ENCODE measurements at regions not wholly inside any gene's neighbourhood (a gene's known extent, or its start where the extent isn't known, plus 50 kb on each side); places are given as distances from the start of the nearest gene placed in this dataset.
A peak's percentile ranks its signal among the peaks of the same experiment; 100 is the strongest.

DNA sequence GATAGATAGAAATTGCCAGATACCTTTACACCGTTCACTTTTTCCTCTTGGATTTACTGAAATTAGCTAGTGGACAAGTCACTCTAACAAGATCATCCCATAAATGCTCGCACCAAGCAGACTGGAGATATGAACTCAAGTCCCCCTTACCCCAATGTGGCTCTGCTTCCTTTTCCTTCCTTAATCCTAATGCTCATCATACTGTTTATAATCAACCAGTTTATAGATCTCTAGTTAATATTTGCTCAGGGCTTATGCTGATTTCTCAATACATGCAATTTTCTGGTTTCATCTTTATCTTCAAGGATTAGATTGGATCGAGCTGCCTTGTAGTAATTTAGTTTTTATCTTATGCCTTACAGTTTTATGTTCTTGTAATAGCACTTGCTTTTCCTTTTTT is 318.3 kb upstream of the KLHL29 start:
- Histone ChIP-seq H3K4me1 (ENCODE audit: control insufficient read depth, insufficient read depth, low read length) (peaks cover 40% of the 10 kb centered on the region), H3K4me3 (ENCODE audit: low read length) (no peak overlapping the region), H3K9me3 (ENCODE audit: control insufficient read depth, low read depth, low read length) (no peaks in the 10 kb centered on the region), H3K27ac (ENCODE audit: low read length) (peak overlapping the region; percentile 39), H3K27me3 (ENCODE audit: control insufficient read depth, insufficient read depth, low read length) (no peaks in the 10 kb centered on the region), H3K36me3 (ENCODE audit: control insufficient read depth, insufficient read depth, low read length) (no peaks in the 10 kb centered on the region)
- DNase-seq, result peak in 1 of 2 donors; percentile 67
- 20% methylated on average over 1 of the region's 3 CpGs for WGBS (ENCODE audit: insufficient coverage, low lambda C conversion rate)

DNA sequence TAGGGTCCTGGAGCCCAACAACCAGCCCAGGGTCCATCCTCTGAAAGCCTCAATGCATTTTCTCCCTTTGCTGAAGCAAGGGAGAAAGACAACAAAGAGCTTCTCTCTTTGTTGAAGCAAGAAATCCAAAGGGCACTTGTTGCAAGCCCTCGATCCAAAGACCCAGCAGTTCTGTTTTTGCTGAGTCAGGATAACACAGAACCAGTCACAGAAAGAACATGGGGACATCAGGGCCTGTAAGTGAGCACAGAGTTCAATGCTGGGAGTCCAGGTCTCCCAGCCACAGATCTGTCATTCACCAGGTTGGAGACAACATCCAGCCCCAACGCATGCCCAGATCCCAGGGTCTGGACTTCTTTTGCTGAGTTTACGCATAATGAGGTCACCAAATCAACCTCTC is 315.8 kb upstream of the KLHL29 start:
- no peaks in the 10 kb centered on the region for H3K36me3 ChIP-seq (ENCODE audit: control insufficient read depth, insufficient read depth, low read length)
- peak; percentile 75 to 87 for DNase-seq
- no peak overlapping the region for H3K4me3 ChIP-seq (ENCODE audit: low read length)
- H3K27ac ChIP-seq (ENCODE audit: low read length), result peak overlapping the region; percentile 46
- no peaks in the 10 kb centered on the region for H3K27me3 ChIP-seq (ENCODE audit: control insufficient read depth, insufficient read depth, low read length)
- no CpG with 5 or more reads among the region's 3 CpGs for WGBS (ENCODE audit: insufficient coverage, low lambda C conversion rate)
- no peaks in the 10 kb centered on the region for H3K9me3 ChIP-seq (ENCODE audit: control insufficient read depth, low read depth, low read length)
- peaks cover 60% of the 10 kb centered on the region for H3K4me1 ChIP-seq (ENCODE audit: control insufficient read depth, insufficient read depth, low read length)

DNA sequence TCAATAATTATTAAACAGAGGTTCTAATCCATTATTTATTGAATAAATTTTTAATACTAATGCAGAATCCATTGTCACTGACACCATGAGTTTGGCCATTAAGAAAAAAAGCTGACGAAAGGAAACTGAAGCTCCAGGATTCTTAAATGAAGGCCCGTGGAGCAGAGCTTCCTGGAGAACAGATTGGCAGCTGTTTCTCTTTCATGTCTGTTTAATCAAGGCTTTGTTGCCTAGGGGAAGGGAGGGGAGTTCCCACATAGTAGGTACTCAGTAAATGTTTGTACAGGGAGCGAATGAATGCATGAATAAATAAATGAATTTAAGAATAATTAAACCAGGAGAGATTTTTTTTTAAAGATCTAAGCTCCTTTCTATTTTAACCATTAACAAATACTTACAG is 315.1 kb upstream of the KLHL29 start:
- Histone ChIP-seq H3K36me3 (ENCODE audit: control insufficient read depth, insufficient read depth, low read length) (no peaks in the 10 kb centered on the region), H3K4me3 (ENCODE audit: low read length) (no peak overlapping the region), H3K27ac (ENCODE audit: low read length) (peak overlapping the region; percentile 46), H3K9me3 (ENCODE audit: control insufficient read depth, low read depth, low read length) (no peaks in the 10 kb centered on the region), H3K27me3 (ENCODE audit: control insufficient read depth, insufficient read depth, low read length) (no peaks in the 10 kb centered on the region), H3K4me1 (ENCODE audit: control insufficient read depth, insufficient read depth, low read length) (peaks cover 63% of the 10 kb centered on the region)
- DNase-seq, result peak in 1 of 2 donors; percentile 32
- WGBS (ENCODE audit: insufficient coverage, low lambda C conversion rate), result no CpG with 5 or more reads among the region's 3 CpGs

DNA sequence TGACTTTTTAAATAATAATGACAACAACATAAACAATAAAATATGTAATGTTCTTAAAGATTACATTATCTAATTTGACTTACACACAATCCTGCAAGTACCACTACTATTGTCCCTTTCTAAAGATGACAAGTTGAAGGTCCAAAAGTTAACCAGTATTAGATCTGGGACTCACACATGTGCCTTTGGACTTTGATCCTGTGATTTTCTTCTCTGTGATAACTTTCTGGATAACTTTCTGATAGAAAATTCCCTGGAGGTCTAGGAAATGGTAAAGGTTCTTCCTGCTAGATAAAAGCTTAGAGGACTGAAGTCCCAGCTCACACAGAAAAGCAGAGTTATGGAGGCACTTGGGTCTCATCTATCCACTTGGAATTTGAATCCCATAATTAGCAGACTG is 311.9 kb upstream of the KLHL29 start:
- Histone ChIP-seq H3K36me3 (ENCODE audit: control insufficient read depth, insufficient read depth, low read length) (no peaks in the 10 kb centered on the region), H3K27ac (ENCODE audit: low read length) (peak overlapping the region; percentile 83), H3K9me3 (ENCODE audit: control insufficient read depth, low read depth, low read length) (no peaks in the 10 kb centered on the region), H3K4me3 (ENCODE audit: low read length) (no peak overlapping the region), H3K4me1 (ENCODE audit: control insufficient read depth, insufficient read depth, low read length) (peaks cover 41% of the 10 kb centered on the region), H3K27me3 (ENCODE audit: control insufficient read depth, insufficient read depth, low read length) (no peaks in the 10 kb centered on the region)
- DNase-seq, result peak; percentile 54 to 82

DNA sequence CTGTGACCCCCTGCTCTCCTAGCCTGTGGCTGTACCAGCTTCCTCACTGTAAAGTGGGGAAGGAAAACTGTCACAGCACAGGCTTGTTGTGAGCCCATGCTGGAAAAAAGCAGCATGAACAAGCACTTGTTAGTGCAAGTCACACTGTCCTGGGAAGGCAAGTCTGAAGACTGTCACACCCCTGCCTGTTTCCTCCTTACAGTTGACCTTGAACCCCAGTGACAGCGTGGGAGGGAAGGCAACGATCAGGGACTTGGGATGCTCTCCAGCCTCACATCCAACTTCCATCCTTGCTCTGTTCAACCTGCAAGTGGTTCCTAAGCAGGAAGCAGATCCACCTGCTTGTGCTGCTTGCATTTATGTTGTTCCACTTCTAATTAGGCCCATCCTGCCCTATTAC is 311.3 kb upstream of the KLHL29 start:
- no peaks in the 10 kb centered on the region for H3K9me3 ChIP-seq (ENCODE audit: control insufficient read depth, low read depth, low read length)
- H3K27ac ChIP-seq (ENCODE audit: low read length), result peak overlapping the region; percentile 83
- DNase-seq, result peak in 1 of 2 donors; percentile 54
- peaks cover 36% of the 10 kb centered on the region for H3K4me1 ChIP-seq (ENCODE audit: control insufficient read depth, insufficient read depth, low read length)
- no peaks in the 10 kb centered on the region for H3K36me3 ChIP-seq (ENCODE audit: control insufficient read depth, insufficient read depth, low read length)
- WGBS (ENCODE audit: insufficient coverage, low lambda C conversion rate), result no CpG with 5 or more reads among the region's 2 CpGs
- no peaks in the 10 kb centered on the region for H3K27me3 ChIP-seq (ENCODE audit: control insufficient read depth, insufficient read depth, low read length)
- no peak overlapping the region for H3K4me3 ChIP-seq (ENCODE audit: low read length)

DNA sequence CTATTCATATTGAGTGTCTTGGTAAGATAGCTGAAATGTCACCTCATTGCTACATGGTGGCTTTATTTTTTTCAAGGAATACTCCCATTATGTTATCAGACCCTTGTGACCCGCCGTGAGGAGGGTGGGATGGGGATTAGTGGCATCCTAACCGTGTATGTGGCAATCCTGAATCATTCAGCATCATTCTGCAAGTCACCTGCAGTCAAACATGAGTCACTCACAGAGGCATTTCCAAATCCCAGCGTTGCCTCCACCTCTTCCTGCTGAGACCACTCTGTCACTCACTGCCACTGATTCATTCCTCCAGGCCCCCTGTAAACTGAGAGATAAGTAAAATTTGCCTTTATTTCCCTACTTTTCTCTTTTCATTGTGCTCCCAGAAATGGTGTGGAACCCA is 307.4 kb upstream of the KLHL29 start:
- H3K4me1 ChIP-seq (ENCODE audit: control insufficient read depth, insufficient read depth, low read length), result peaks cover 17% of the 10 kb centered on the region
- 70% methylated on average over 2 of the region's 4 CpGs for WGBS (ENCODE audit: insufficient coverage, low lambda C conversion rate)
- H3K27me3 ChIP-seq (ENCODE audit: control insufficient read depth, insufficient read depth, low read length), result no peaks in the 10 kb centered on the region
- no peak overlapping the region for H3K4me3 ChIP-seq (ENCODE audit: low read length)
- no peak overlapping the region for H3K27ac ChIP-seq (ENCODE audit: low read length)
- no peak for DNase-seq
- H3K36me3 ChIP-seq (ENCODE audit: control insufficient read depth, insufficient read depth, low read length), result no peaks in the 10 kb centered on the region
- H3K9me3 ChIP-seq (ENCODE audit: control insufficient read depth, low read depth, low read length), result no peaks in the 10 kb centered on the region

DNA sequence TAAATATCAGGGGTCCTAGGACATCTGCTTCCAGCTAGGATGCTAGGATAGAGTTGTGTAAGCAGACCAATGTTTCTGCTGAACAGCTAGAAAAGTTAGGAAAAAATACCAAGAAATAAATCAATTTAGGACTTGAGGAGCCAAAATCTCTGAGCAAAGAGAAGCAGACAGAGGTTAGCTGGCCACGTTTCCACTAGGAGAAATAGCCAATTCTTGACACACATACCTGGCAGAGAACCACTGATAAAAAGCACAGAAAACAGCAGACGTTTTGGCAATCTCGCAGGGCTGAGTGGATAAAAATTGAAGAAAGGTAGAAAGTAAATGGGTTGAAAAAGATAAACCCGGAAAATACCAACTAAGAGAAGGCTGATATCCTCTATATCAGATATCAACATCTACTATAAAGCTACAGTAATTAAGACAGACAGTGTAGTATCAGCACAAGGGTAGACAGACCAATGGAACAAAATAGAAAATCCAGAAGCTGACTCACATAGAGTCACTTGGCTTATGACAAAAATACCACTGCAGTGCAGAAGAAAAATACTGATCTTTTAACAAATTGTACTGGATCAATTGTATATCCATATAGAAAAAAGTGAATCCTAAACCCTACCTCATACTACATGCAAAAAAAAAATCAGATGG is 306.1 kb upstream of the KLHL29 start:
- 80% methylated on average over 1 of the region's 4 CpGs for whole genome bisulfite sequencing (ENCODE audit: insufficient coverage, low lambda C conversion rate)
- no peak for DNase-seq

DNA sequence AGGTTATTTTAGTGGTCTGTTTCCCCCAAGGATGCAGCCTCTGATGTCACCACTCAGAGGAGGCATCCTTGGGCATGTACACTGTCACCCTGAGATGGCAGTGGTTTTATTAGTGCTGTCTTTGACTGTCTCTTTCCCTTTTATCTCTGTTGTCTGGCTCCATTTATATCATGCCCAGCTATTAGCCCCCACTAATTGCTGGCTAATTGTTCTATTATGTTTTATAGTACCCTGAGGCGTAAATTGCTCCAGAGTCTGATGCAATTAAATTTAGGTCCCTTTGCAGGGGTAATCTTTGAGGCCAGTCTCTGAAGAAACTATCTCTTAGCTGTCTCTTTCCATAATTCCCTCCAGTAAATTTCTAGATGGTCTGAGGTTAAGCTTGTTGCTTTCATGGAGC is 301.0 kb upstream of the KLHL29 start:
- Histone ChIP-seq H3K27ac (ENCODE audit: low read length) (no peak overlapping the region), H3K27me3 (ENCODE audit: control insufficient read depth, insufficient read depth, low read length) (no peaks in the 10 kb centered on the region), H3K4me1 (ENCODE audit: control insufficient read depth, insufficient read depth, low read length) (no peaks in the 10 kb centered on the region), H3K4me3 (ENCODE audit: low read length) (no peak overlapping the region), H3K36me3 (ENCODE audit: control insufficient read depth, insufficient read depth, low read length) (no peaks in the 10 kb centered on the region), H3K9me3 (ENCODE audit: control insufficient read depth, low read depth, low read length) (no peaks in the 10 kb centered on the region)
- 86% methylated on average over 1 of the region's 1 CpG for WGBS (ENCODE audit: insufficient coverage, low lambda C conversion rate)
- no peak for DNase-seq

More for the DNA sequence above, 306.1 kb upstream of the KLHL29 start:
- Histone ChIP-seq H3K27me3 (ENCODE audit: control insufficient read depth, insufficient read depth, low read length) (no peaks in the 10 kb centered on the region), H3K27ac (ENCODE audit: low read length) (no peak overlapping the region), H3K9me3 (ENCODE audit: control insufficient read depth, low read depth, low read length) (no peaks in the 10 kb centered on the region), H3K36me3 (ENCODE audit: control insufficient read depth, insufficient read depth, low read length) (no peaks in the 10 kb centered on the region), H3K4me3 (ENCODE audit: low read length) (no peak overlapping the region), H3K4me1 (ENCODE audit: control insufficient read depth, insufficient read depth, low read length) (peaks cover 5% of the 10 kb centered on the region)

DNA sequence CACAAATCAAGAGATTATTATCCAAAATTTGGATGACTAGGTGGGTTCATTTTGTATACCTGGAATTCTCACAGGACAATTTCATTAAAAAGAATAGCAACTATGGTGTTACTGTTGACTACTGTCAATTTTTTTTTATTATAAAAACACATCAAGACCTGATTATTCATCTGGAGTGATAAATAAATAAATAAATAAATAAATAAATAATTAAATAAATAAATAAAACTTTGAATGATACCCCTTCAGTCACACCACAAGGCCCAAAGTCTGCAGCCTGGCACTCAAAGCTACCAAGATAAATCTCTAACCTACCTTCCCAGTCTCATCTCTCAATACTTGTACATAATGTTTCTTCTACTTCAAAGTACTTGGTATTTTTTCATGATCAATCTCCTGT is 294.0 kb upstream of the KLHL29 start:
- H3K4me1 ChIP-seq (ENCODE audit: control insufficient read depth, insufficient read depth, low read length), result no peaks in the 10 kb centered on the region
- H3K27me3 ChIP-seq (ENCODE audit: control insufficient read depth, insufficient read depth, low read length), result no peaks in the 10 kb centered on the region
- no peaks in the 10 kb centered on the region for H3K36me3 ChIP-seq (ENCODE audit: control insufficient read depth, insufficient read depth, low read length)
- no peak overlapping the region for H3K27ac ChIP-seq (ENCODE audit: low read length)
- H3K4me3 ChIP-seq (ENCODE audit: low read length), result no peak overlapping the region
- no peak for DNase-seq
- no peaks in the 10 kb centered on the region for H3K9me3 ChIP-seq (ENCODE audit: control insufficient read depth, low read depth, low read length)

DNA sequence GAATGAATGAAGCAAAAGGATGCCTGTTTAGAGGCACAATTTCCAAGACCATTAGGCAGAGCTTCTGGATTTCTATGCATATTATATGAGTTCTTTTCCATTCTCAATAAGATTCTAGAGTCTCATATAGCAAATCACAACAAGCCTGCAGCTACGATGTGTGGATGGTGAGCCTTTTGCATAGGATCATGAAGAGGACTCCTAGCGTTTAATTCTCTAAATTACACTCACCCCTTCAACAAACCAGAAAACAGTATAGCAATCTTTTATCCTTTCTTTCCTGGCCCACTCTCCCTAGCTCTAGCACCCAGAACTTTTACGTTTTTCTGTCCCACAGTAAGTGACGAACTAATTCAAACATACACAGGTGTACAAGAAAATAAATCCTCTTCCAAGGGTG is 293.1 kb upstream of the KLHL29 start:
- no peak overlapping the region for H3K4me3 ChIP-seq (ENCODE audit: low read length)
- WGBS (ENCODE audit: insufficient coverage, low lambda C conversion rate), result 100% methylated on average over 1 of the region's 4 CpGs
- H3K27ac ChIP-seq (ENCODE audit: low read length), result no peak overlapping the region
- DNase-seq, result no peak
- no peaks in the 10 kb centered on the region for H3K4me1 ChIP-seq (ENCODE audit: control insufficient read depth, insufficient read depth, low read length)
- no peaks in the 10 kb centered on the region for H3K27me3 ChIP-seq (ENCODE audit: control insufficient read depth, insufficient read depth, low read length)
- H3K36me3 ChIP-seq (ENCODE audit: control insufficient read depth, insufficient read depth, low read length), result no peaks in the 10 kb centered on the region
- H3K9me3 ChIP-seq (ENCODE audit: control insufficient read depth, low read depth, low read length), result no peaks in the 10 kb centered on the region

DNA sequence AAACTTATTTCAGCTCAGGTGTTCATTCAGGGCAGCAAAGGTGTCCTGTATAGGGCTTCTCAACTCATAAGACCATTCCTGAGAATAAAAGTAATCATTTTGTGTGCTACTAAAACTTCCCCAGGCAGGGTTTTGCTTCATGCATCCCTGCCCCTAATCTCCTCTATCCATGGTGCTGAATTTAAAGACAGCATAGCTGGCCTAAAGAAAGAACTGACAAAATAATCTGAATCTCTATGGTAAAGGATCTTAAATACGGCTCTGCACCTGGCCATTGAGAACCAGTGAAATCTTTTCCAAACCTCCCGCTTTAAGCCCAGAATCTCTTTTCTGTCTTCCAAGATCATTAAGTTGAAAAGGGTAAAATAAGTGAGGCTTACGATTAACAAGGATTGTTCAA is 292.1 kb upstream of the KLHL29 start:
- H3K9me3 ChIP-seq (ENCODE audit: control insufficient read depth, low read depth, low read length), result no peaks in the 10 kb centered on the region
- H3K27ac ChIP-seq (ENCODE audit: low read length), result no peak overlapping the region
- no peak overlapping the region for H3K4me3 ChIP-seq (ENCODE audit: low read length)
- H3K36me3 ChIP-seq (ENCODE audit: control insufficient read depth, insufficient read depth, low read length), result no peaks in the 10 kb centered on the region
- peak in 1 of 2 donors; percentile 27 for DNase-seq
- no peaks in the 10 kb centered on the region for H3K27me3 ChIP-seq (ENCODE audit: control insufficient read depth, insufficient read depth, low read length)
- H3K4me1 ChIP-seq (ENCODE audit: control insufficient read depth, insufficient read depth, low read length), result no peaks in the 10 kb centered on the region
- WGBS (ENCODE audit: insufficient coverage, low lambda C conversion rate), result 100% methylated on average over 1 of the region's 3 CpGs
